WTC11 (cell line): ENCODE measurements at regions not wholly inside any gene's neighbourhood (a gene's known extent, or its start where the extent isn't known, plus 50 kb on each side); places are given as distances from the start of the nearest gene placed in this dataset.

ENCODE experiments used
- ATAC-seq: fragments of 200-7000 bp; cut with Tn5 transposase; 2 replicates; pipeline ENCODE4 v1.10.0; 2021; ENCODE audit warnings: mild to moderate bottlenecking, moderate library complexity
- CTCF ChIA-PET: fragments of 300-600 bp; sonication (Branson Sonifier 250); formaldehyde crosslinking; loops from one replicate; lab custom pipeline; 2021; ENCODE audit warnings: antibody characterized with exemption; lab: Charles Lee
- POLR2A ChIA-PET: fragments of 350-600 bp; sonication (Branson Sonifier 250); formaldehyde crosslinking; loops from one replicate; lab custom pipeline; 2021; ENCODE audit warnings: antibody characterized with exemption; lab: Charles Lee
- DNase-seq: peaks from one replicate; pipeline ENCODE4 v3.0.0; 2021; ENCODE audit warnings: low spot score
- H3K27ac Mint-ChIP-seq: 2 replicates; pipeline ENCODE4 v1.8.0; 2021; ENCODE audit warnings: mixed read lengths
- H3K27me3 Mint-ChIP-seq: 2 replicates; pipeline ENCODE4 v1.8.0; 2021; ENCODE audit warnings: low read depth, mild to moderate bottlenecking, moderate library complexity, mixed read lengths
- H3K36me3 Mint-ChIP-seq: 2 replicates; pipeline ENCODE4 v1.8.0; 2021; ENCODE audit warnings: mixed read lengths
- H3K4me1 Mint-ChIP-seq: 2 replicates; pipeline ENCODE4 v1.8.0; 2022; ENCODE audit warnings: mixed read lengths
- H3K4me3 Mint-ChIP-seq: 2 replicates; pipeline ENCODE4 v1.8.0; 2021; ENCODE audit warnings: mild to moderate bottlenecking, moderate library complexity, mixed read lengths
- H3K9me3 Mint-ChIP-seq: 2 replicates; pipeline ENCODE4 v1.8.0; 2021; ENCODE audit warnings: mixed read lengths
- AFF4 ChIP-seq: sonication (generic); formaldehyde crosslinking; IDR thresholded peaks from 2 replicates; pipeline ENCODE4 v1.8.1; 2023; ENCODE audit warnings: mild to moderate bottlenecking, missing genetic modification reagents, borderline replicate concordance
- E2F5 ChIP-seq: sonication (generic); formaldehyde crosslinking; IDR thresholded peaks from 2 replicates; pipeline ENCODE4 v1.8.1; 2022; ENCODE audit warnings: mild to moderate bottlenecking, moderate library complexity, missing genetic modification reagents
- ESRRA ChIP-seq: sonication (generic); formaldehyde crosslinking; IDR thresholded peaks from 2 replicates; pipeline ENCODE4 v1.8.1; 2022; ENCODE audit warnings: mild to moderate bottlenecking, missing genetic modification reagents, borderline replicate concordance
- FOXK1 ChIP-seq: sonication (generic); formaldehyde crosslinking; IDR thresholded peaks from 2 replicates; pipeline ENCODE4 v1.8.0; 2022; ENCODE audit warnings: mild to moderate bottlenecking, moderate library complexity, missing genetic modification reagents
- IRF1 ChIP-seq: sonication (generic); formaldehyde crosslinking; IDR thresholded peaks from 2 replicates; pipeline ENCODE4 v1.8.0; 2023; ENCODE audit warnings: missing genetic modification reagents
- PRDM15 ChIP-seq: sonication (generic); formaldehyde crosslinking; IDR thresholded peaks from 2 replicates; pipeline ENCODE4 v1.8.0; 2022; ENCODE audit warnings: missing genetic modification reagents
- SMAD4 ChIP-seq: sonication (generic); formaldehyde crosslinking; IDR thresholded peaks from 2 replicates; pipeline ENCODE4 v1.8.0; 2022; ENCODE audit warnings: mild to moderate bottlenecking, missing genetic modification reagents
- ZNF121 ChIP-seq: sonication (generic); formaldehyde crosslinking; IDR thresholded peaks from 2 replicates; pipeline ENCODE4 v1.8.0; 2023; ENCODE audit warnings: missing genetic modification reagents
- ZNF263 ChIP-seq: sonication (generic); formaldehyde crosslinking; IDR thresholded peaks from 2 replicates; pipeline ENCODE4 v1.8.1; 2022; ENCODE audit warnings: low read depth, mild to moderate bottlenecking, moderate library complexity, missing genetic modification reagents
- TF ChIP-seq, protein P1 (sequence below): fragments of 250-450 bp; sonication (Bioruptor Pico); IDR thresholded peaks from 2 replicates; pipeline ENCODE4 v1.8.0; 2021; ENCODE audit warnings: mild to moderate bottlenecking
- TF ChIP-seq, protein P2 (sequence below): sonication (generic); formaldehyde crosslinking; conservative IDR thresholded peaks from 2 replicates; pipeline ENCODE4 v1.8.1; 2023; ENCODE audit warnings: mild to moderate bottlenecking, low read depth, missing genetic modification reagents, moderate library complexity
- TF ChIP-seq, protein P3 (sequence below): sonication (generic); formaldehyde crosslinking; IDR thresholded peaks from 2 replicates; pipeline ENCODE4 v1.8.1; 2022; ENCODE audit warnings: low read depth, mild to moderate bottlenecking, moderate library complexity, missing genetic modification reagents, borderline replicate concordance

GRCh38 chr3:148191966-148192365 lies 505.7 kb upstream of the AGTR1 start:
- H3K36me3 Mint-ChIP-seq: peaks cover 2% of the 10 kb centered on the region; the same call in 1 of the 2 replicates
- no peak overlapping the region for H3K4me3 Mint-ChIP-seq
- TF ChIP-seq FOXK1 (CRISPR knock-in tag) (no peak), SMAD4 (CRISPR knock-in tag) (no peak), ESRRA (no peak), E2F5 (CRISPR knock-in tag) (no peak), PRDM15 (CRISPR knock-in tag) (no peak), AFF4 (CRISPR knock-in tag) (no peak), ZNF263 (no peak), ZNF121 (CRISPR knock-in tag) (no peak), IRF1 (CRISPR knock-in tag) (no peak)
- TF ChIP-seq, protein P1, sequence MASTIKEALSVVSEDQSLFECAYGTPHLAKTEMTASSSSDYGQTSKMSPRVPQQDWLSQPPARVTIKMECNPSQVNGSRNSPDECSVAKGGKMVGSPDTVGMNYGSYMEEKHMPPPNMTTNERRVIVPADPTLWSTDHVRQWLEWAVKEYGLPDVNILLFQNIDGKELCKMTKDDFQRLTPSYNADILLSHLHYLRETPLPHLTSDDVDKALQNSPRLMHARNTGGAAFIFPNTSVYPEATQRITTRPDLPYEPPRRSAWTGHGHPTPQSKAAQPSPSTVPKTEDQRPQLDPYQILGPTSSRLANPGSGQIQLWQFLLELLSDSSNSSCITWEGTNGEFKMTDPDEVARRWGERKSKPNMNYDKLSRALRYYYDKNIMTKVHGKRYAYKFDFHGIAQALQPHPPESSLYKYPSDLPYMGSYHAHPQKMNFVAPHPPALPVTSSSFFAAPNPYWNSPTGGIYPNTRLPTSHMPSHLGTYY (CRISPR knock-in tag): no peak
- TF ChIP-seq, protein P2, sequence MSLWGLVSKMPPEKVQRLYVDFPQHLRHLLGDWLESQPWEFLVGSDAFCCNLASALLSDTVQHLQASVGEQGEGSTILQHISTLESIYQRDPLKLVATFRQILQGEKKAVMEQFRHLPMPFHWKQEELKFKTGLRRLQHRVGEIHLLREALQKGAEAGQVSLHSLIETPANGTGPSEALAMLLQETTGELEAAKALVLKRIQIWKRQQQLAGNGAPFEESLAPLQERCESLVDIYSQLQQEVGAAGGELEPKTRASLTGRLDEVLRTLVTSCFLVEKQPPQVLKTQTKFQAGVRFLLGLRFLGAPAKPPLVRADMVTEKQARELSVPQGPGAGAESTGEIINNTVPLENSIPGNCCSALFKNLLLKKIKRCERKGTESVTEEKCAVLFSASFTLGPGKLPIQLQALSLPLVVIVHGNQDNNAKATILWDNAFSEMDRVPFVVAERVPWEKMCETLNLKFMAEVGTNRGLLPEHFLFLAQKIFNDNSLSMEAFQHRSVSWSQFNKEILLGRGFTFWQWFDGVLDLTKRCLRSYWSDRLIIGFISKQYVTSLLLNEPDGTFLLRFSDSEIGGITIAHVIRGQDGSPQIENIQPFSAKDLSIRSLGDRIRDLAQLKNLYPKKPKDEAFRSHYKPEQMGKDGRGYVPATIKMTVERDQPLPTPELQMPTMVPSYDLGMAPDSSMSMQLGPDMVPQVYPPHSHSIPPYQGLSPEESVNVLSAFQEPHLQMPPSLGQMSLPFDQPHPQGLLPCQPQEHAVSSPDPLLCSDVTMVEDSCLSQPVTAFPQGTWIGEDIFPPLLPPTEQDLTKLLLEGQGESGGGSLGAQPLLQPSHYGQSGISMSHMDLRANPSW (CRISPR knock-in tag): no peak
- TF ChIP-seq, all 79 proteins: peak for 0
- Mint-ChIP-seq H3K9me3 (peaks cover 10% of the 10 kb centered on the region; the same call in 1 of the 2 replicates), H3K4me1 (peaks cover 5% of the 10 kb centered on the region), H3K27ac (no peak overlapping the region), H3K27me3 (no peaks in the 10 kb centered on the region)
- DNase-seq (no peak), ATAC-seq (no peak)
- CTCF ChIA-PET: no interaction called here
- POLR2A ChIA-PET: no interaction called here

GRCh38 chr3:148197061-148197460 lies 500.6 kb upstream of the AGTR1 start:
- TF ChIP-seq, protein P3, sequence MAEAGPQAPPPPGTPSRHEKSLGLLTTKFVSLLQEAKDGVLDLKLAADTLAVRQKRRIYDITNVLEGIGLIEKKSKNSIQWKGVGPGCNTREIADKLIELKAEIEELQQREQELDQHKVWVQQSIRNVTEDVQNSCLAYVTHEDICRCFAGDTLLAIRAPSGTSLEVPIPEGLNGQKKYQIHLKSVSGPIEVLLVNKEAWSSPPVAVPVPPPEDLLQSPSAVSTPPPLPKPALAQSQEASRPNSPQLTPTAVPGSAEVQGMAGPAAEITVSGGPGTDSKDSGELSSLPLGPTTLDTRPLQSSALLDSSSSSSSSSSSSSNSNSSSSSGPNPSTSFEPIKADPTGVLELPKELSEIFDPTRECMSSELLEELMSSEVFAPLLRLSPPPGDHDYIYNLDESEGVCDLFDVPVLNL (CRISPR knock-in tag): no peak
- no peak for TF ChIP-seq ZNF263
- TF ChIP-seq, all 79 proteins: peak for 0
- POLR2A ChIA-PET: no interaction called here
- ATAC-seq: no peak
- H3K27ac Mint-ChIP-seq: no peak overlapping the region
- no peak for DNase-seq
- peaks cover 10% of the 10 kb centered on the region for H3K9me3 Mint-ChIP-seq
- CTCF ChIA-PET: no interaction called here
- H3K36me3 Mint-ChIP-seq: peaks cover 2% of the 10 kb centered on the region; the same call in 1 of the 2 replicates
- H3K4me3 Mint-ChIP-seq: no peak overlapping the region
- H3K4me1 Mint-ChIP-seq: peaks cover 5% of the 10 kb centered on the region
- no peaks in the 10 kb centered on the region for H3K27me3 Mint-ChIP-seq
